ENCODE measurements at regions not wholly inside any gene's neighbourhood (a gene's known extent, or its start where the extent isn't known, plus 50 kb on each side); places are given as distances from the start of the nearest gene placed in this dataset.

DNA sequence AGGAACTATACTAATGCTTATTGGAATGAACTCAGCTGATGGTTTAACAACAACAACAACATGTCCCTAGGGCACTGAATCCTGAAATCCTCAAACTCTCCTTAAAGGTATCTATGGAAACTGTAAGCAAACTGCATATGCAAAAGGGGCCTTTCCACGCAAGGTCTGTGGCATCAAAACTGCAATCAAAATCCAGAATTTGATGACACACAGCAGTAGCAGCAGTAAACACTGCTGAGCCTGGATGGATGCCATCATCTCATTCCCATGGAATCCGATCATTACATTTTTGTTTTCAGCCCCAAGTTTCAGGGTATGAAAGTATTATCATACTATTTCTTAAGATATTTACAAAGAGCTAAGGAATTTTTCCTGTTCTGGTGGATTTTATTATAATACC, 399.7 kb downstream of the VPS13C start:
- Histone ChIP-seq H3K4me1 (ENCODE audit: control insufficient read depth, extremely low read depth, insufficient read depth, low read length) (no peaks in the 10 kb centered on the region), H3K9ac (replicated peaks; ENCODE audit: extremely low read depth, insufficient read depth, low read length) (no peak overlapping the region), H3K4me3 (replicated peaks in 1 of 3; ENCODE audit: insufficient read depth in 1 of 3, low read depth in 1 of 3, low read length in 3 of 3) (no peak overlapping the region), H3K4me2 (ENCODE audit: insufficient read depth, low read length) (no peak overlapping the region), H3K79me2 (ENCODE audit: control insufficient read depth, insufficient read depth, low read length) (no peaks in the 10 kb centered on the region), H3K36me3 (ENCODE audit: control insufficient read depth in 2 of 2, extremely low read depth in 1 of 2, insufficient read depth in 2 of 2, low read length in 2 of 2) (no peaks in the 10 kb centered on the region), H2AFZ (ENCODE audit: low read depth, low read length) (no peak overlapping the region), H3K27me3 (ENCODE audit: control insufficient read depth in 2 of 2, insufficient read depth in 2 of 2, low read length in 2 of 2) (no peaks in the 10 kb centered on the region), H4K20me1 (replicated peaks; ENCODE audit: control insufficient read depth, extremely low read depth, insufficient read depth, low read length) (no peaks in the 10 kb centered on the region), H3K27ac (ENCODE audit: insufficient read depth, low read depth, low read length) (no peak overlapping the region), H3K9me3 (replicated peaks; ENCODE audit: control insufficient read depth, insufficient read depth, low read length) (no peaks in the 10 kb centered on the region), H3K9me1 (replicated peaks; ENCODE audit: control insufficient read depth, extremely low read depth, insufficient read depth, low read length) (no peaks in the 10 kb centered on the region)
- intact Hi-C loops (cut with micrococcal nuclease) (no loop called here), dilution Hi-C loops (cut with MboI; ENCODE audit: extremely low pct_ligation_motif_present, low sequenced_read_pairs) (no loop called here)
- ChIA-PET POLR2A (no interaction called here), CTCF (no interaction called here)
- FAIRE-seq (no peak), DNase-seq (ENCODE audit: low read depth, low spot score) (no peak)
- TF ChIP-seq, protein P1, sequence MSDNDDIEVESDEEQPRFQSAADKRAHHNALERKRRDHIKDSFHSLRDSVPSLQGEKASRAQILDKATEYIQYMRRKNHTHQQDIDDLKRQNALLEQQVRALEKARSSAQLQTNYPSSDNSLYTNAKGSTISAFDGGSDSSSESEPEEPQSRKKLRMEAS (IDR thresholded peaks at IDR 0.05; ENCODE audit: insufficient read depth, insufficient read length): no peak
- TF ChIP-seq GATA2 (IDR thresholded peaks at IDR 0.05; ENCODE audit: insufficient read depth, insufficient read length, low read depth, low read length) (no peak), JUN (IDR thresholded peaks at IDR 0.05; ENCODE audit: borderline replicate concordance, insufficient read depth, insufficient read length, low read depth) (no peak), EZH2 (IDR thresholded peaks at IDR 0.05; ENCODE audit: borderline replicate concordance, low read depth, low read length, severe bottlenecking) (no peak), FOS (IDR thresholded peaks at IDR 0.05; ENCODE audit: borderline replicate concordance, insufficient read depth, low read length) (no peak), POLR2AphosphoS5 (IDR thresholded peaks at IDR 0.05; ENCODE audit: insufficient read depth, low read depth, low read length) (no peak), POLR2A (IDR thresholded peaks at IDR 0.05; ENCODE audit: low read depth, low read length) (no peak), MYC (IDR thresholded peaks at IDR 0.05; ENCODE audit: low read depth, low read length) (no peak)
- TF ChIP-seq, protein P2, sequence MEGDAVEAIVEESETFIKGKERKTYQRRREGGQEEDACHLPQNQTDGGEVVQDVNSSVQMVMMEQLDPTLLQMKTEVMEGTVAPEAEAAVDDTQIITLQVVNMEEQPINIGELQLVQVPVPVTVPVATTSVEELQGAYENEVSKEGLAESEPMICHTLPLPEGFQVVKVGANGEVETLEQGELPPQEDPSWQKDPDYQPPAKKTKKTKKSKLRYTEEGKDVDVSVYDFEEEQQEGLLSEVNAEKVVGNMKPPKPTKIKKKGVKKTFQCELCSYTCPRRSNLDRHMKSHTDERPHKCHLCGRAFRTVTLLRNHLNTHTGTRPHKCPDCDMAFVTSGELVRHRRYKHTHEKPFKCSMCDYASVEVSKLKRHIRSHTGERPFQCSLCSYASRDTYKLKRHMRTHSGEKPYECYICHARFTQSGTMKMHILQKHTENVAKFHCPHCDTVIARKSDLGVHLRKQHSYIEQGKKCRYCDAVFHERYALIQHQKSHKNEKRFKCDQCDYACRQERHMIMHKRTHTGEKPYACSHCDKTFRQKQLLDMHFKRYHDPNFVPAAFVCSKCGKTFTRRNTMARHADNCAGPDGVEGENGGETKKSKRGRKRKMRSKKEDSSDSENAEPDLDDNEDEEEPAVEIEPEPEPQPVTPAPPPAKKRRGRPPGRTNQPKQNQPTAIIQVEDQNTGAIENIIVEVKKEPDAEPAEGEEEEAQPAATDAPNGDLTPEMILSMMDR (IDR thresholded peaks at IDR 0.05; ENCODE audit: extremely low read depth in 1 of 2, insufficient read depth in 1 of 2, low read depth in 1 of 2, low read length in 2 of 2): no peak
- BruUV-seq (replicated peaks): no TSS peak
